ENCODE measurements at regions not wholly inside any gene's neighbourhood (a gene's known extent, or its start where the extent isn't known, plus 50 kb on each side); places are given as distances from the start of the nearest gene placed in this dataset.

- Histone ChIP-seq H3K4me3 (ENCODE audit: low read length in 3 of 3) (no peak overlapping the region), H3K9me3 (ENCODE audit: control insufficient read depth in 2 of 3, insufficient read depth in 1 of 3, low read length in 3 of 3) (no peaks in the 10 kb centered on the region), H3K4me1 (ENCODE audit: control insufficient read depth in 2 of 3, insufficient read depth in 2 of 3, low read depth in 1 of 3, low read length in 3 of 3) (no peaks in the 10 kb centered on the region), H3K27ac (ENCODE audit: low read depth in 2 of 2, low read length in 2 of 2) (no peak overlapping the region), H3K36me3 (ENCODE audit: control insufficient read depth in 2 of 3, insufficient read depth in 3 of 3, low read length in 3 of 3) (no peaks in the 10 kb centered on the region), H3K27me3 (ENCODE audit: control insufficient read depth, insufficient read depth, low read length) (no peaks in the 10 kb centered on the region), H3K9ac (ENCODE audit: low read length in 3 of 3) (no peak overlapping the region)
- FAIRE-seq (no peak), DNase-seq (no peak)
- intact Hi-C loops (cut with DNase I): no loop called here
- no peak for TF ChIP-seq CTCF (IDR thresholded peaks at IDR 0.05; ENCODE audit: borderline replicate concordance, extremely low read depth, insufficient read depth)
Measured at GRCh38 chr3:115204475-115204874, 57.4 kb upstream of the ZBTB20 start.

- Histone ChIP-seq H3K9ac (ENCODE audit: low read length in 3 of 3) (no peak overlapping the region), H3K4me3 (ENCODE audit: low read length in 3 of 3) (no peak overlapping the region), H3K9me3 (ENCODE audit: control insufficient read depth in 2 of 3, insufficient read depth in 1 of 3, low read length in 3 of 3) (no peaks in the 10 kb centered on the region), H3K36me3 (ENCODE audit: control insufficient read depth in 2 of 3, insufficient read depth in 3 of 3, low read length in 3 of 3) (no peaks in the 10 kb centered on the region), H3K4me1 (ENCODE audit: control insufficient read depth in 2 of 3, insufficient read depth in 2 of 3, low read depth in 1 of 3, low read length in 3 of 3) (no peaks in the 10 kb centered on the region), H3K27ac (ENCODE audit: low read depth in 2 of 2, low read length in 2 of 2) (no peak overlapping the region), H3K27me3 (ENCODE audit: control insufficient read depth, insufficient read depth, low read length) (no peaks in the 10 kb centered on the region)
- intact Hi-C loops (cut with DNase I): no loop called here
- no peak for TF ChIP-seq CTCF (IDR thresholded peaks at IDR 0.05; ENCODE audit: borderline replicate concordance, extremely low read depth, insufficient read depth)
- FAIRE-seq: no peak
- no peak for DNase-seq
Measured at GRCh38 chr3:115208066-115208750, 61.1 kb upstream of the ZBTB20 start.

- DNase-seq: peak in 1 of 5 donors; percentile 4
- intact Hi-C loops (cut with DNase I): loop anchor here (10.0 kb wide), 1 partner anchor 483 kb away; no protein-coding TSS in a partner anchor
Measured at GRCh38 chr3:115211810-115212492, 64.9 kb upstream of the ZBTB20 start.

More at GRCh38 chr3:115211810-115212492, 64.9 kb upstream of the ZBTB20 start:
- TF ChIP-seq CTCF (IDR thresholded peaks at IDR 0.05; ENCODE audit: borderline replicate concordance, extremely low read depth, insufficient read depth): no peak
- no peak overlapping the region for H3K4me3 ChIP-seq (ENCODE audit: low read length in 3 of 3)
- no peaks in the 10 kb centered on the region for H3K9me3 ChIP-seq (ENCODE audit: control insufficient read depth in 2 of 3, insufficient read depth in 1 of 3, low read length in 3 of 3)
- H3K27me3 ChIP-seq (ENCODE audit: control insufficient read depth, insufficient read depth, low read length): no peaks in the 10 kb centered on the region
- no peaks in the 10 kb centered on the region for H3K4me1 ChIP-seq (ENCODE audit: control insufficient read depth in 2 of 3, insufficient read depth in 2 of 3, low read depth in 1 of 3, low read length in 3 of 3)
- no peak overlapping the region for H3K9ac ChIP-seq (ENCODE audit: low read length in 3 of 3)
- no peaks in the 10 kb centered on the region for H3K36me3 ChIP-seq (ENCODE audit: control insufficient read depth in 2 of 3, insufficient read depth in 3 of 3, low read length in 3 of 3)
- no peak overlapping the region for H3K27ac ChIP-seq (ENCODE audit: low read depth in 2 of 2, low read length in 2 of 2)
- FAIRE-seq: no peak

All from kidney (tissue), 13 donors.